ENCODE measurements at regions not wholly inside any gene's neighbourhood (a gene's known extent, or its start where the extent isn't known, plus 50 kb on each side); places are given as distances from the start of the nearest gene placed in this dataset.

DNA sequence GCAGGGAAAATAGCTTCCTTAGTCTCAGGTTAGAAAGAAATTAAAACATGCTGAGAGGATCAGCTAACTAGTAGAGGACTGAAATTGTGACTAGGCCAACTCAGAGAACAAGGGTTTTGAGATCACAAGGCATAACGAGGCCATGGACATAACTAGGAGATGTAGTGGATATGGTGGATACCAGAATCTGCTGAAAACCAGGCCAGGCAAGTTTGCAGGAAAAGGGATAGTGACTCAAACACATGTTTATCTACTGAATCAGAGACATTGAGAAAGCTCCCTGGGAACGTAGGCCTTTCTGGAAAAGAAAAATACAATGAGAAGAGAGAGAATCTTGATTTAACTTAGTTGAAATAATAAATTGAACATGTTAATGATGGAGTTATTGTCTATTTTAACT lies 326.5 kb upstream of the GBE1 start:
- peak; percentile 78 for DNase-seq (ENCODE audit: low read depth)

DNA sequence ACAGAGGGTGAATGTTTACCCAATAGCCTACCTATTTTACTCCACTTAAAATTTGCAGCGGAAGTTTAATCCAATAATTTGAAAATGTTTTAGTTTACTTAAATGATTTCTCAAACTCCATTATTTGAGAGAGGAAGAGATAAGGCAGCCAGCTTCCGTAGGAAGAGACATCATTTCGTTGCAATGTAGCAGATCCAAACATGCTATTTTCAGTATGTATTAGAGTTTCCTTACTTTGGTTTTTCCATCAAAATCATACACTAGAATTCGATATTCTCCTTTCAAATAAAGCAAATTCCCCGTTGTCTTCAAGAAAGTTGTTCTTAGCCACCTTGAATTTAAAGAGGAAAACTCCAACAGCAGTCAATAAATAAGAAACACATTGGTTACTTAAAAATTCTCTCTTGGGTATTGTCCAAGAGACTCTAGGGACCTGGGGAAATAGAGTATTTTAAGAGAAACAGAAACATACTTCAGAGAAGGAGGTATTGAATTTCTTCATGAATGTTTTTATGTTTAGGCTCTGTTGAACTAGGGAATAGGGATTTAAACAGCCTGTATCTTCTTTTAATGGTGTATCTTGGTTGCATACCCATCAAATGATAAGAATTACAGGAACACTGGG lies 324.5 kb upstream of the GBE1 start:
- DNase-seq (ENCODE audit: low read depth) = no peak

DNA sequence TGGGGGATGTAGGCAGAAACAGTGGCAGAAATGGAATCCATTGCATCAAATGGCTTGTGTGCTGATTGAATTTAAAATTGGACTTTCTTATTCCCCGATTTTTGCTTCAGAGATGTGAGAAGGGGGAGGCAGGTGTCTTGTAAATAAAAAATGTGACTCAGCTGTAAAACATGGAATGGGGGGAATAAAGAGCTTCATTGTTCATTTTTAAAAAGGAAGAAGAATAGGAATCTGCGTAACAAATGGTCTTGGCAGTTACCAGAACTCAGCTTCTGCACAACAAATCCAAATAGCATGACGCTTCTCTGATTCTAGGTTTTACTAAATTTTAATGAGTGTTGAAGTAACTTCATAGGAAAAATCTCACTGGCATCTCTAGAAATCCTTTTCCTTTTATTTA lies 323.9 kb upstream of the GBE1 start:
- DNase-seq (ENCODE audit: low read depth) = no peak

DNA sequence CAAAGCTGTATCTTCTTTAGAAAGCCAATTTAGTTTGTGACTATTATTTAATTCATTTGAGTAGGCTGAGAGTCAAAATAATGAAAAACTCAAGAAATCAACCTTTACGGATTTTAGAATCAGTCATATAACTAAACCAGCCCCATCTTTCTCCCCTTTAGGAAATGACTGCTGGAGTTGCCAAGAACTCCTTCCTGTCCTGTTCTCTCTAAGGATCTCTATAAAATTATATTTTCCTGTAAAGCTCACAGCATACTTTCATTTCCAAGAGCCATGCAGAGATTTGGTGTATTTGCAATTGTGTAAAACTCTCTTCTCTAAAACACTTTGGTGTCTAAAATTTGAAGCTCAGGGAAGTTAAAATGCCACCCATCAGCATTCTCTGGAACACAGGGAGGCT lies 323.4 kb upstream of the GBE1 start:
- DNase-seq (ENCODE audit: low read depth) = no peak

DNA sequence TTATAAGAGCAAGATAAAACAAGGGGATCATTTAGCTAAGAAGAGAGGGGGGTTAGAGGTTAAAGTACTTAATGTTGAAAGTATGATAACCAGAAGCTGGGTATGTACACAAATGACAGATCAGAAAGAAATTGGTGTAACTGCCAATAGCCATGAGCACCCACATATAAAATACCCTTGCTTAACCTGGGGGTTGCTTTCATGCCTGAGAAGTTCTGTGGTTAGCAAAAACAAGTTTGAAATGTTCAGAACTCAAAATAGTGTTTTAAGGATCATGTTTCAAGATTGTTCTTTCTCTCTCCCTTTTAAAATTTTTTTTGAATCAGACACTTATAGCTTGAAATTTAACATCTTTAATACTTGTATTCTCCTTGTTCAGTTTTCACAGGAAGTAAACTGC lies 321.4 kb upstream of the GBE1 start:
- DNase-seq (ENCODE audit: low read depth) = peak; percentile 1

DNA sequence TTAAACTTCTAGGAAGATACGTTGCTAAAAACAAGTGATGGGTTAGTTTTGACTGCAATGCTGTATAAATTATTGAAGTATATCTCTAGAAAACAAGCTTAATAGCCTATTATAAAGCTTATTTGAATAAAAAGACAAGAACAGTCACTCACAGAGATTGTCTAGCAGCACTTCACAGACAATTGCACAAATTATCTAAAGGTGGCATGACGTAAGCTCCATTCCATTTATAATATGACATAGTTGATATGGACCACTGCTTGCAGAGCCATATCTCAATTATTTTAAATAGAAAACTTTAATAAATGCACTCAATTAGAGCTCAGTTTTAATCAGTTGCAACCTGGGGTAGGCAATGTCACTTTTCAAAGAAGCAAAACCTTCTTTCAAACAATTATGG lies 319.9 kb upstream of the GBE1 start:
- DNase-seq (ENCODE audit: low read depth) = no peak

DNA sequence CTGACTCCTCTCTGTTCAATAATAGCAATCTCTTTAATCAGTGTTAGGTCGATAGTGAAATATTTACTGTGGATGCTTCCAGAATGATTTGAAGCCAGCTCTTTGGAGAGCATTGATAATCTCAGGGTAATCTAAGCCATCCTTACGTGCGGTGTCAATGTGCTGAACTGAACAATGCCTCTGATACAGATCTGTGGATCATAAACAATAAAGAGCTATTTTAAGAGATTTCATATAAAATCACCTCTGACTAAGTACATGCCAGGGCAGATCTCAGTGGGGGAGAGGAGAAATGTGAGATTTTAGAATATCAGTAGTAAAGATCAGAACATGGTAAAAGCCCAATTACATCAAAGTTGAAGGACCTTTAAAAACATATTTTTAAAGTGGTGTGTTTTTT lies 319.3 kb upstream of the GBE1 start:
- DNase-seq (ENCODE audit: low read depth) = peak; percentile 1

DNA sequence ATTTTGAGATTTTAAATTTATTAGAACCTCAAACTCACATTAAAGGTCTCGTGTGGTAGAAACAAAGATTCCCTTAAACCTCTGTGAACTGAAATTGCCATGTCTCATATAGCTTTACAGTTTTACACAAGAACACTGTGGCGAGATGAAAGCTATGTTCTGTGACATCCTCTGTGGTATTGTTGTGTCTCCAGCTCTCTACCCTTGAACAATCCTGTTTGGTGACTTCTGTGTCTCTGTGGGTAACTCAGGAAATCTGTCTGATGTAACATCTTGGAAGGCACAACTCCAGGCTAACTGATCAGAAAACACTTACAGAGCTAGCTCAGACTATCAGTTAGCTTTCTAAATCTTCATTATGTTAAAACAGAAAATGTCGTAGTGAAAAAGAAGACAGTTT lies 318.8 kb upstream of the GBE1 start:
- DNase-seq (ENCODE audit: low read depth) = peak; percentile 21

GRCh38 chr3:82079335-82079890 lies 318.0 kb upstream of the GBE1 start:
- DNase-seq (ENCODE audit: low read depth) = no peak

DNA sequence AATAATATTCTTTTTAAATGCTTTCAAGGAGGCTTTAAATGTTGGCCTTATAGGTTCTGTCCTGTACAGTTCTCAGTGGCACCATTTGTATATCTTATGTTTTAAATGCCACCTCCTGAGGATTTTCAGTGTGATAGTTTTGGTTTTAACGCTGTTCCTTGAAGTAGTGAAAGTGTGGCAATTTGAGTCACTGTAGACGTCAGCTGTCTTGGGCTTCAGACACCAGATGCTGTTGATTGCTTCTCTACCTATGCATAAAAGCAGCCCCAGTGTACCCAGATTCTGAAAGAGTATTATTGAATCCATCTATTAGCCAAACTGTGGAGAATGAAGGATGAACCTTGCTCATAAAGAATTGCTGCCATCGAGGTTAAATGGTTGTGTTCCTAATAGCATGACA lies 316.8 kb upstream of the GBE1 start:
- DNase-seq (ENCODE audit: low read depth) = no peak

DNA sequence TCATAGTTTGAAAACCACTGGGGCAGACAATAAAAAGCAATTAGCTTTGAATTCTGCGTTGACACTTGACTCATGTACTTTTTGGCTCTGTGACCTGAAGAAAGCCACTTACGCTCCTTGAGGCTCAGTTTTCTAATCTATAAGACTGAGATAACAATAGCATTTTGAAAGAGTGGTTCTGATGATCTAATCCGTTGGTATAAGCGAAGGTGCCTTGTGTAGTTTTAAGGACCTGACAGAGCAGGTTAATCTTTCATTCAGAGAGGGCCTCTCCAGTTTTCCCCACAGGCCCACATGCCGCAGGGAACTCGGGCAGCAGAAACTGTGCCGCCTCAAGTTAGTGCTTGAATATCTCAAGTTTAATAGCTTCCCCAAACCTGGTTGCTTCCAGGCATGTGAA lies 306.0 kb upstream of the GBE1 start:
- DNase-seq (ENCODE audit: low read depth) = no peak

- DNase-seq (ENCODE audit: low read depth) = no peak
Observed at GRCh38 chr3:82058809-82059208, 297.4 kb upstream of the GBE1 start.

GRCh38 chr3:82055792-82056191 lies 294.3 kb upstream of the GBE1 start:
- no peak for DNase-seq (ENCODE audit: low read depth)

- no peak for DNase-seq (ENCODE audit: low read depth)
Observed at GRCh38 chr3:82054849-82055248, 293.4 kb upstream of the GBE1 start.

GRCh38 chr3:82053236-82053635 lies 291.8 kb upstream of the GBE1 start:
- no peak for DNase-seq (ENCODE audit: low read depth)

GRCh38 chr3:82050382-82050781 lies 288.9 kb upstream of the GBE1 start:
- DNase-seq (ENCODE audit: low read depth) = no peak

GRCh38 chr3:82048711-82049110 lies 287.3 kb upstream of the GBE1 start:
- no peak for DNase-seq (ENCODE audit: low read depth)

GRCh38 chr3:82044930-82045705 lies 283.7 kb upstream of the GBE1 start:
- no peak for DNase-seq (ENCODE audit: low read depth)

DNA sequence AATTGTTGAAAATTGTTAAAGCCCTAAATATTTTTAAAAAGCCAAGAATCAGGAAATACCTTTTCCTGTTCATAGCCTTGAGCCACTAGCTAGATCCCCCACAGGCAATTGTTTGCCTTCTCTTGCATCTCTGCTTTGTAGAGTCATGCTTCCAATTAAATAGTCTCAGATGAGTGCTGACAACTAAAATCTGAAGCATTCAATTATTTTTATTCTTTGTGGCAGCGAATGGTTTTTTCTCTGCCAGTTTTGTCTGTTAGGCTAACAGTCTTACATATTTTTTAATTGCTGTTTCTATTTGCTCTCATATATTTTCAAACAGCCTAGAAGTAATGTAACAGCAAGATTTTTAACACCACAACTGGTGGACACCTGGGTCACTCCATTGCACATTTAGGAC lies 277.1 kb upstream of the GBE1 start:
- no peak for DNase-seq (ENCODE audit: low read depth)

- no peak for DNase-seq (ENCODE audit: low read depth)
Observed at GRCh38 chr3:82033186-82033585, 271.7 kb upstream of the GBE1 start.

GRCh38 chr3:82031596-82031995 lies 270.2 kb upstream of the GBE1 start:
- DNase-seq (ENCODE audit: low read depth) = no peak

- DNase-seq (ENCODE audit: low read depth) = no peak
Observed at GRCh38 chr3:82030916-82031315, 269.5 kb upstream of the GBE1 start.

DNA sequence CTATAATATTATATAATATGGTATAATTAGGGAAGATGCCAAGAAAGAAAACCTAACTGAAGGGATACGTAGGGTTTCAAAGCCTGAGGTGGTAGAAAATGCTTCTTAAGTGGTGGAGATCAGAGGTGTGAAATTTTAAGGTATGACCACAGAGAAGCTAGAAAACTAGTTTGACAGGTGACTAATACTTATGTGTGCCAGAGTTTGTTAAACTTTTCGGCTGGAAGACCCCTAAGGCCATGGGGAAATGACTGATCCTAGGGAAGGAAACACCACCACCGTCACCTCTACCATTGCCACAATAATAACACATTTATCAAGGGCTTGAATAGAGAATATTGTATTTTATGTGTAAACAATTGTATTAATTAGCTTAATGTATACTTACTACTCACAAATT lies 261.4 kb upstream of the GBE1 start:
- DNase-seq (ENCODE audit: low read depth) = no peak

DNA sequence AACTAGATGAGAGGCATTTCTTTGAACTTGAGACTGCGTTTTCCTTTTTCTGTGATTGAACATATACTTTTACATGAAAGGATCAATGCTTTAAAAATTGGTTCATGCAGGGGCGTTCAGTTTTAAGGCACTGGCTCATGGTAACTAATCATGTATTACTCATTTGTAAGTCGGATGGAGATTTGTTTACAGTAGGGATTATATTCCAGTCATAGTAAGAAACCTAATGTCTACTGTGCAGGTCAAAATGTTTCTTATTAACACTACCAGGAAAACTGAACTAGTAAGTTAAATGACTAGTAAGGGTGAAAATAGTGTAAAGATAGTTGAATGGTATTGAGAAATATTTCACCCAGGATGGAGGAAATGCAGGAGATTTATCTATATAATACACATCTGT lies 258.8 kb upstream of the GBE1 start:
- no peak for DNase-seq (ENCODE audit: low read depth)
